ENCODE measurements at regions not wholly inside any gene's neighbourhood (a gene's known extent, or its start where the extent isn't known, plus 50 kb on each side); places are given as distances from the start of the nearest gene placed in this dataset.
A peak's percentile ranks its signal among the peaks of the same experiment; 100 is the strongest.

DNA sequence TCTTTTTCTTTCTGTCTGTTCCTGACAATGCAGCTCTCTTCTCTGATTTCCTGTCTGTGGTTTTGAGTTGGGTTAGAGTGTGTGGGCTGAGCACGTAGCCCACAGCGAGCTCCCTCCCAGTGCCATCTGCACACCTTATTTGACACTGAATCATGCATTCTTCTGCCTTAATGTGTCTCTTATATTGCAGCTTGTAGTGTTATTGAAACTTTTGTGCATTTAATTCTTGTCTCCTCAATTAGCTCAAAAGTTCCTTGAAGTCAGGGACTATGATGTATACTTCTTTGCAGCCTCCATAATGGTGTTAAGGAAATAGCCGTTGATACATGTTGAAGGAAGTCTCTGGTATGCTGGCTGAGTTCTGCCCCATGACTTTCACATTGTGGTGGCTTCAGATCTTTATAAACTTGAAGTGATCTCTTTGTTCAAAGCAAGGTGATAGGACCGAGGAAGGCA lies 576.2 kb upstream of the CLINT1 start:
- TF ChIP-seq, protein P1, sequence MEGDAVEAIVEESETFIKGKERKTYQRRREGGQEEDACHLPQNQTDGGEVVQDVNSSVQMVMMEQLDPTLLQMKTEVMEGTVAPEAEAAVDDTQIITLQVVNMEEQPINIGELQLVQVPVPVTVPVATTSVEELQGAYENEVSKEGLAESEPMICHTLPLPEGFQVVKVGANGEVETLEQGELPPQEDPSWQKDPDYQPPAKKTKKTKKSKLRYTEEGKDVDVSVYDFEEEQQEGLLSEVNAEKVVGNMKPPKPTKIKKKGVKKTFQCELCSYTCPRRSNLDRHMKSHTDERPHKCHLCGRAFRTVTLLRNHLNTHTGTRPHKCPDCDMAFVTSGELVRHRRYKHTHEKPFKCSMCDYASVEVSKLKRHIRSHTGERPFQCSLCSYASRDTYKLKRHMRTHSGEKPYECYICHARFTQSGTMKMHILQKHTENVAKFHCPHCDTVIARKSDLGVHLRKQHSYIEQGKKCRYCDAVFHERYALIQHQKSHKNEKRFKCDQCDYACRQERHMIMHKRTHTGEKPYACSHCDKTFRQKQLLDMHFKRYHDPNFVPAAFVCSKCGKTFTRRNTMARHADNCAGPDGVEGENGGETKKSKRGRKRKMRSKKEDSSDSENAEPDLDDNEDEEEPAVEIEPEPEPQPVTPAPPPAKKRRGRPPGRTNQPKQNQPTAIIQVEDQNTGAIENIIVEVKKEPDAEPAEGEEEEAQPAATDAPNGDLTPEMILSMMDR (IDR thresholded peaks at IDR 0.05; ENCODE audit: control extremely low read depth, extremely low read depth, low read depth, missing control alignments): no peak
- POLR2A ChIA-PET: no interaction called here
- CTCF ChIA-PET: interaction anchor here (1.2 to 2.9 kb wide), 6 partner anchors 14 to 672 kb away, joined by 3 to 10 read pairs (median 4); no protein-coding TSS in a partner anchor
- DNase-seq (ENCODE audit: extremely low spot score): peak; percentile 34

DNA sequence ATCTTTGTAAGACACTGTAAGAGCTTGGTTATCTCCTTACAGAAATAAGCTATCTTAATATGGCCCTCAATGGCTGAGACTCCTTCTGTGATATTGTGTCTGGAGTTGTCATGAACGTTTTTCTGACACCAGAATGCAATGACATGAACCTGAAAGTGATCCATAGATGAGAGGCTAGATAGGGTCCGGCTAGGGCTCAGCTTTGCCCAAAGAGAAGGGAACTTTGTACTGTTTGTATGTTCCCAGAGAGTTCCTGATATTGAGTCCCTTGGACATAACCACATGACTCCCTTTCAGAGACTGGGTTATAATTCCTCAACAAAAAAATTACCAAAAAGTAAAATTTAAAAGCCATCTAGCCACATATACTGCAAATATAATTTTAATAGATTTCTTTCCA lies 575.8 kb upstream of the CLINT1 start:
- ChIA-PET POLR2A (interaction anchor here (0.6 kb wide), 1 partner anchor 24 kb away, joined by 3 read pairs; no protein-coding TSS in a partner anchor), CTCF (interaction anchor here (1.2 to 2.9 kb wide), 6 partner anchors 13 to 672 kb away, joined by 3 to 10 read pairs (median 4); no protein-coding TSS in a partner anchor)
- TF ChIP-seq, protein P1 (IDR thresholded peaks at IDR 0.05; ENCODE audit: control extremely low read depth, extremely low read depth, low read depth, missing control alignments): no peak
- no peak for DNase-seq (ENCODE audit: extremely low spot score)

DNA sequence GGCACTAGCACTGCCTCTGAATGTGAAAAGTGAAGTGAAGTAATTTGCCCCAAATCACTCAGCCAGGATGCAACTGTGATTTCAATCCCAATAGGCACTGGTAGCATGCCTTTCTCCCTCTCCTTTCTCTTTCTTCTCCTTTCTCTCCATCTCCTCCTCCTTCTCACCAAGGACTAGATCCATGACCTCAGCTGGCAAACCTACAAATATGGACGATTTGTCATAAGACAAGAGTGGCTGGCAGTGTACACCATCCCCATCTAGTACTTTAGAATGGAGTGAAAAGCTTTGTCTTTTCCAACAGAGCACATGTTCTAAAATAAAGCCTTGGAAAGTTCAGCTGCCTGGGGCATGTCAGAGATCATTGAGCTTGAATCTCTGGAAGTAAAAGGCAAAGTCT lies 574.7 kb upstream of the CLINT1 start:
- ChIA-PET CTCF (interaction anchor here (1.5 kb wide), 2 partner anchors 12 to 23 kb away, joined by 3 read pairs; no protein-coding TSS in a partner anchor), POLR2A (no interaction called here)
- no peak for DNase-seq (ENCODE audit: extremely low spot score)
- TF ChIP-seq, protein P1 (IDR thresholded peaks at IDR 0.05; ENCODE audit: control extremely low read depth, extremely low read depth, low read depth, missing control alignments): no peak

DNA sequence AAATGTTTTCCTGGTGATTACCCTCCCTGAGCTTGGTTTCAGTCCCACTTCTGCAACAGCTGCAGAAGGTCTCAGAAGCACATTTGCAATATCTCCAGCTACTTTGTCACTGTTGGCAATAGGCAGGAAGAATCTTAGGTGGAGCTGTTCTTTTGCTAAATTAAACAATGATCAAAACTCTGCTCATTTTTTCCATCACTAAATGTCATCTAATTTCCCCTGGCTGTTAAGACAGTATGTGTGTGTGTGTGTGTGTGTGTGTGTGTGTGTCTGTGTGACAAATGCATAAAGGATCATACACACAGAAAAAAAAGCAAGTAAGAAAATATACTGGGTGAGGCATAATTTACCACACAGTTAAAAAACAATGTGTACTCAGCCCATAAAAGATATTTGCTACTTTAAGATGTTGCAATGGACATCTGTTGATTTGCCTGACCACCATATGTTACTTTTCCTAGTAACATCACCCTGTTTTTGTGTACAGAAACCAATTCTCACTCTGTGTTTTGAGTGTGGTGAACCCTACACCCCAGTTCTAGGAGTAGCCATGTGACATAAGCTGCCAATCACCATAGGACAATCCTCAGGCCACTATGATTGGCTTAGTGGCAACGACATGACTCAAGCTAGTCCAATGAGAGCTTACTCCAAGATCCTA lies 572.6 kb upstream of the CLINT1 start:
- no peak for DNase-seq (ENCODE audit: extremely low spot score)
- TF ChIP-seq, protein P1 (IDR thresholded peaks at IDR 0.05; ENCODE audit: control extremely low read depth, extremely low read depth, low read depth, missing control alignments): no peak
- ChIA-PET POLR2A (interaction anchor here (0.7 kb wide), 1 partner anchor 132 kb away, joined by 3 read pairs; no protein-coding TSS in a partner anchor), CTCF (interaction anchor here (0.7 to 2.2 kb wide), 4 partner anchors 9 to 20 kb away, joined by 3 to 8 read pairs (median 4); no protein-coding TSS in a partner anchor)

DNA sequence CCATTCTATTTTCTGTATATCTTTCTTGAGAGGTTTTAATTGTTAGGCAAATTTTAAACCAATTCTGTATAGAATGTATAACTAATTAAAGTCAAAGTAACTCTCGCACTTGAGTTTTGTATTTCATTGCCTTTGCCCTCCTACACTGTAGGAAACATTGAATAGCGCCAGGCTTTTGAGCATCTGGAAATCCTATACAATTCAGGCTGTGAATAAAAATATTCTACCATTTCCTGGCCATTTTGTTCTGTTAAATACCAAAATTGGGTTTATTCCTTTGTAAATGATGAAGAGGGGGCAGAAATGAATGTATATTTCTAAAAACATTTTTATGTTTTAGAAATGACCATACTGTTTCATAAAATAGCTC lies 571.8 kb upstream of the CLINT1 start:
- TF ChIP-seq, protein P1 (IDR thresholded peaks at IDR 0.05; ENCODE audit: control extremely low read depth, extremely low read depth, low read depth, missing control alignments): no peak
- ChIA-PET CTCF (interaction anchor here (0.7 to 2.2 kb wide), 5 partner anchors 9 to 22 kb away, joined by 3 to 8 read pairs (median 3); no protein-coding TSS in a partner anchor), POLR2A (interaction anchor here (0.7 kb wide), 1 partner anchor 132 kb away, joined by 3 read pairs; no protein-coding TSS in a partner anchor)
- DNase-seq (ENCODE audit: extremely low spot score): no peak

DNA sequence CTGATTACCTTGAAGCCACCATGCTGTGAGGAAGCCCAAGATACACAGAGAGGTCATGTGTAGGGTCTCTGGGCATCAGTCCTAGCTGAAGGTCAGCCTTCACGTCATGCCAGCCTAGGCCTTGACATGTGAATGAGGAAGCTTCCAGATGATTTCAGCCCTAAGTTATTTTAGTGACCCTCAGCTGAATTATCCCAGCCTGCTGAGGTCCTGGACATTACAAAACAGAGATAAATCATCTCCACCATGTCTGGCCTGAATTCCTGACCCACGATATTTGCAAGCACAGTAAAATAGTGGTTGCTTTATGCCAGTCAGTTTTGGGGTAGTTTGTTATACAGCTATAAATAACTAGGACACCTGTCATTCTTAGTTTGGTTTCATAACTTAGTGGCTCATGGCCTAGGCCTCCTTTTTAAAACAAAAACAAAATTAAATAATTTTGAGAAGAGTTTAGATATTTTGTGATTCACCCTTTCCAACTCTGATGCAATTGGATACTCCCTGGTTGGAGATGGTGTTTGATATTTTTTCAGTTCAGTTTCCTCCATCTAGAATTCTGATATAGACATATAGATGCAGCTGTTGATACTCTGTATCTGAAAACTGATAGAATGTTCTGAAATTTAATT lies 571.3 kb upstream of the CLINT1 start:
- TF ChIP-seq, protein P1 (IDR thresholded peaks at IDR 0.05; ENCODE audit: control extremely low read depth, extremely low read depth, low read depth, missing control alignments): no peak
- no peak for DNase-seq (ENCODE audit: extremely low spot score)
- ChIA-PET POLR2A (no interaction called here), CTCF (interaction anchor here (0.8 to 2.2 kb wide), 4 partner anchors 8 to 22 kb away, joined by 3 to 8 read pairs (median 4); no protein-coding TSS in a partner anchor)
